ENCODE measurements at regions not wholly inside any gene's neighbourhood (a gene's known extent, or its start where the extent isn't known, plus 50 kb on each side); places are given as distances from the start of the nearest gene placed in this dataset.

GRCh38 chr4:45353161-45353560 is 626.8 kb upstream of the GNPDA2 start:
- TF ChIP-seq CTCF (IDR thresholded peaks at IDR 0.05): no peak
- TF ChIP-seq POLR2A (IDR thresholded peaks at IDR 0.05): no peak
- TF ChIP-seq EP300 (IDR thresholded peaks at IDR 0.05): no peak

Measured in stomach (tissue), 4 donors.